NCI-H69 (cell line): ENCODE measurements at regions not wholly inside any gene's neighbourhood (a gene's known extent, or its start where the extent isn't known, plus 50 kb on each side); places are given as distances from the start of the nearest gene placed in this dataset.
"Not testable (repeated sequence)": the region's sequence is repeated elsewhere in the genome, so short reads cannot be mapped to it uniquely, and the experiment has no call there.

ENCODE experiments used
- DNase-seq: peaks from one replicate; lab custom pipeline; 2025; lab: John Stamatoyannopoulos, UW

DNA sequence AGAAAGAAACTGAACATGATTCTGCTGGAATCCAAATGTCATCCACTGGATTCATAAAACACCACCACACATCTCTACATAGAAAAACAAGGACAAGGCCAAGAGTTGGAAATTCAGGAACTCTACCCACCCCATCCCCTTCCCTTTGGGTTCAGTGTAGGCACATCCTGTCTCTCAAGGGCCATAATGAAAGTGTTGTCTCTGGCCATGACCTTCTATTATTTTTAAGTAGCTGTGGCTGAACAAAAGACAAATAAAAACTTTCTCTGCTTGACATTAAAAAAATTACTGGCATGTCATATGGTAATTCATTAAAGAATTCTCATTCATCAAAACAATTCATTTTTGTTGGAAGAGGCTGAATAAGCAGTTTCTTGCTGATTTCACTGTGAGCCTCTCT is 54.9 kb upstream of the ZBTB18 start:
- DNase-seq = no peak

DNA sequence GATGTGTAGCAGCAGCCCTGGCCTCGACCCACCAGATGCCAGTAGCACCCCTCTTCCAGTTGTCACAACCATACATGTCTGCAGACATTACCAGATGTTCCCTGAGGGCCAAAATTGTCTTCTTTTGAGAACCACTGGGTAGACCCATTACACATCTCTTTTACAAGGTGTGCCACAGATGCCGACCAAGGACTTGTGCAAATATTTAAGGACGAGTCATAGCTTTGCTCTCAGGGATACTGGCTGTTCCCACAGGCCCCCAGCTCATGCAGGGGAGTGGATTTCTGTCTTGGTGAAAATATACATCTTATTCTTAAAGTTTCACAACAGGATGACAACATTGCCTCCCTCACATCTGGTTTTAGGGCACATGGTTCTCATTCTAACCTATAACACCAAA is 59.4 kb upstream of the ZBTB18 start:
- DNase-seq = peak; percentile 13

DNA sequence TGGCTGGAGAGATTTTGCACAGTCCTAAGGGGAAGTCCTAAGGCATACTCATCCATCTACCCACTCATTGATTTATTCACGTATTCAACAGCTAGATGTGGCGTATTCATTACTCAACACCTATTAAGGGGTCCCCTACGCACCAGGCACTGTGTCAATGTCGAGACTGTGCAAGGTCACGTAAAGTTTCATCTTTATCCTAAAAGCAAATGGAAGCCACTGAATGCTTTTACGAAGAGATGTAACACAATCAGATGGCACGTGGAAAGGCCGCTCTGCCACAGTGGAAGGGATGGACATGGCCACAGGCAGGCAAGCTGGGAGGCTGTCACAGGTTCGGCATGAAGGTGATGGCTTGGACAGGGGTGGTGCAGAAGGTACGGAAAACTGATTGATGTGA is 66.3 kb upstream of the ZBTB18 start:
- no peak for DNase-seq

DNA sequence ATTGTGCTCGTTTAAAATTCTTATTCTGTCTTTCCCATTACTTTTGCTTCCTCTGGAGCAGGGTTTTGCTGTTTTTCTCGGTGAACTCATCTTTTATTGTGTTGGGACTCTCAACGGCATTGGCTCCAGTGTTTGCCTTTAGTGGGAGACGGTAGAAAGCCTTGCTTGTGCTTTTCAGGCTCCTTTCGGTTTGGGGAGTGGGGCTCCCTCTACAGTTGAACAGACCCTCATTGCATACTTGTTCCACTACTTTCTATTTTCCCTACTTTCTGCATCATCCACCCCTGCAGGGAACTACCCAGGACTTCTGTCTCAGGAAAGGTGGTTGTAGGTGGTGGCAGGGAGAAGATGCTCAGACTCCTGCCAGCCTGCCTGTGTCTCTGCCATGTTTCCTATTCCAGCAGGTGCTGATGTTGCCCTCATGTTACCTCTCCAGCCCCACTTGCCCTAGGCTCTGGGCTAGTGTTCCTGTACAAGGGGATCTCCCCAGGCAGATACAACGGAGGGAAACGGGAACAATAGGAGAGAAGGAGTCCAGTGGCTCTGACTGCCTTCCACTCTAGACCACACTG is 68.5 kb upstream of the ZBTB18 start:
- peak; percentile 35 for DNase-seq

DNA sequence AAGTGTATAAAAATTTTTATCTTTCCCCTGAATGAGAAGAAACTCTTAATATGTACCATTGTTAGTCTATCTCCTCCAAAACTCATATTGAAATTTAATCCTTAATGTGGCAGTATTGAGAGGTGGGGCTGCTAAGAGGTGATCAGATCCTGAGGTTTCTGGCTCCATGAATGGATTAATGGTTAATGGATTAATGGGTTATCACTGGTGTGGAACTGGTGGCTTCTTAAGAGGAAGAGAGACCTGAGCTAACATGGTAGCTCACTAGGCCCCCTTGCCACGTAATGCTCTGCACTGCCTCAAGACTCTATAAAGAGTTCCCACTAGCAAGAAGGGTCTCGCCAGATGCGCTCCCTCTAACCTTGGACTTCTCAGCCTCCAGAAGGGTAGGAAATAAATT is 70.6 kb upstream of the ZBTB18 start:
- no peak for DNase-seq

DNA sequence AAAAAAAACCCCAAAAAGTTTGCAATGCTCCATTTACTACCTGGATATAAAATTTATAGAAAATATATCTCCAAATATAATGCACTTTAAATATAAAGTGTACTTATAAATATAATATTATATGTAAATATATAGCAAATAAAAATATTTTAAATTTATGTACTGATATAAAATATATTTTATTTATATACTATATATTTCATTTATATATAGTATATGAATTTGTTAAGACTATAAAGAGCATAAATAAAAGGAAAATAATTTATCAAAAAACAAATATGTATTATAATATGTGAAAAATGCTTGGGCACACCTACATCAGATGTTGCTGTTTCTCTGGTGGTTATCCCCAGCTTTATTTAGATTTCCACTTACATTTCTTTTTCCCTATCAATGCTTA is 71.0 kb upstream of the ZBTB18 start:
- no peak for DNase-seq

DNA sequence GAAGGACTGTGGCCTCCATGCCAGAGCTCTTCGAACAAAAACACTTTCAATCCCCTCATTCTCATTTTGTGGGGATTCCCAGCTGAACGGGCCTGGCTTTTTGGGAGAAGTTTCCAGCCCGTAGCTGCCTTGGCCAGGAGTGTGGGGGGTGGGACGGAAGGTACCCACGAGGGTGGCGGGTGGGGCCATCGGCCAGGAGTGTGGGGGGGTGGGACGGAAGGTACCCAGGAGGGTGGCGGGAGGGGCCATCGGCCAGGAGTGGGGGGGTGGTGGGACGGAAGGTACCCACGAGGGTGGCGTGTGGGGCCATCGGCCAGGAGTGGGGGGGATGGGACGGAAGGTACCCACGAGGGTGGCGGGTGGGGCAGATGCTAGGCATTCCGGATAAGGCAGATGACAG is 71.7 kb upstream of the ZBTB18 start:
- DNase-seq = peak; percentile 27

DNA sequence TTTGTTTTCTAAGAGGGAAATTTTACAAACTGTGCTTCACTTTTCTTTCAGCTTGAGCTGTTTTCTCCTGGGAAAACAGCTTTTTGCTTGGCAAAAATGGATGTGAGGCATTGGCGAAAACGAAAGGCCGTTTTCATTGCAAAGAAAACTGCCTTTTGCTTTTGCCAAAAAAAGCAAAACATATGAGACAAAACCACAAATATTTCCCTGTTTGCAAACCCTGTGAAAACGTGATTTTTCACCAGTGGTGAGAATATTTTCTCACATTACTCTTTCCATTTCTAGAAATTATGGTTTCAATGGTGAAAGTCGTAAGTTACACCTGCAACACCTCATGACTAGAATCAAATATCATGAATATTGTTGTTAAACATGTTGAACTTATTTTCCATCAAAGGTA is 74.0 kb upstream of the ZBTB18 start:
- no peak for DNase-seq

DNA sequence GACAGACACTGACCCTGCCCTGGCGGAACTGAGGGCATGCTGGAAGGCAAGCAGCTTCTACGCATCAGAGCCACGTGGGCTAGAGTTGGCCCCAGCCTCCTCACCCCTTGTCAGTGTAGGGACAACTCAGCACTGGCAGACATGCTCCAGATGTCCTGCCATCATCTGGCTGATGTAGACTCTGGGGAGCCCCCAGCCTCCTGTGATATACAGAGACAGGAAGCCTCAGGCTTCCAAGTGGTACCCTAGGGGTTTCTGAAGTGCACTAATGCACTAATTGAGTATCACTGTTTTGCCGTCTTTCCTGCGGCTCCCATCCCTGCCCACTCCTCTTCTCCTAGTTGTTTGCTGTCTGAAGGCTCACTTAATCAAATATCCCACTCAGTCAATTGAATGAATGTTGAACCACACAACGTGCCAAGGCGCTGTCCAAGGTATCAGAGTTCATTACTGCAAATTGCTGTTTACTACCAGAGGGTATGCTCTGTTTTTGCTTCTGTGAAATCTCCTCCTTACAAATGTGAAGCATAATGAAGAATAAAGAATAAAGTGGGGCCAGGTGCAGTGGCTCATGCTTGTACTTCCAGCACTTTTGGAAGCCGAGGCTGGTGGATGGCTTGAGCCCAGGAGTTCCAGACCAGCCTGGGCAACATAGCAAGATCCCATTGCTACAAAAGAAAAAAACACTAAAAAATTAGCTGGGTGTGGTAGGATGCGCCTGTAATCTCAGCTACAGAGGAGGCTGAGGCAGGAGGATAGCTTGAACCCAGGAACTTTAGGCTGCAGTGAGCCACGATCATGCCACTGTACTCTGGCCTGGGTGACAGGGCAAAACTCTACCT is 76.4 kb upstream of the ZBTB18 start:
- DNase-seq = peak; percentile 83

DNA sequence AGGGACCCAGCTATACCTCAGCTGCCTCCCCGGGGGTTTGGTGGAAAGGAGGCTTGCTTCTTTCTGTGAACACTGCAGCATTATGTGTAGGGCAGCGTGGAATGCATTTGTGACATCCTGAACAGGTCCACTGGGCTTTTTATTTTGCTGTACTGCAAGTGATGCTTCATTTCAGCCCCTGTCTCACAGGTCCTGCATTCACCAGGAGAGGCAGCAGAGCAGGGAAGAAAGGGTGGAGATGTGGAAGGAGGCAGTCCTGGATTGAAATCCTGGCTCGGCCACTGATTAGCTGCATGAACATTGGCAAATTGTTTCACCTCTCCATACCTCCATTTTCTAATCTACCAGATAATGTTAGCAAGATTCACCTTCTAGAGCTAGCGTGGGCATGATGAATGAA is 77.9 kb upstream of the ZBTB18 start:
- DNase-seq = no peak

DNA sequence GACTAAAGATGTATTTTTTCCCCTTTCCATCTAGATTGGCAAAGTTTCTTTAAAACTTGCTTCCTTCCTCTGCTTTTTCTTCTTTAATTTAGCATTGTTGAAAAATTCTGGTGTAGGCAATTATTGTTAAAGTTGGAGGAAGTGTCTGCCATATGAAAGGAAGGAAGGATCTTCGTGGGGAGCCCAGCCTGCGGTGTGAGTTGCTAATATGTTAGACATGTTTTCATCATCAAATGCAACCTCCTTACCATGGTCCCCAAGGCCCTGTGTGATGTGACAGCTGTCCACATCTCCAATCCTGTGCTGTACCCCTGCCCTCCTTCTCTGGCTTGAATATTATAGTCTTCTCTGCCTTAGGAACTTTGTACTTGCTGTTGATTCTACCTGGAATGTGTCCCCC is 81.0 kb upstream of the ZBTB18 start:
- no peak for DNase-seq

DNA sequence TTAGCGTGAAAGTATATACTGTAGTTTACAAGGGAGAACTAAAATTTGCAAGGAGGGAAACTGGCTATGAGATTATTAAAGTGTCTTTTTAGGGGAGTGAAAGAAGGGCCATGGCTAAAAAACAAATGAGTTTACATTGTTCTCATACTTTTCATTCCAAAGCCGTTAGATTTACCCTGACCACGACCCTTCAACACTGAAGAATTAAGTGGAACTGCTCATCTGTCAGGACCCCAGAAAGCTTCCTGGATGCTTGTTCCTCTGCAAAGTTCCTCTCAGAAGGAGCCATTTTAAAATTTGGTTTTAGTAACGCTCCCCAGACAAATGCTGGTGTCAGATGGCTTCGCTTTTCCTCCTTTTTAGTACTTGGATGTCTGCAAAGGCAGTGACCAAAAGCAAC is 82.7 kb upstream of the ZBTB18 start:
- DNase-seq = no peak

DNA sequence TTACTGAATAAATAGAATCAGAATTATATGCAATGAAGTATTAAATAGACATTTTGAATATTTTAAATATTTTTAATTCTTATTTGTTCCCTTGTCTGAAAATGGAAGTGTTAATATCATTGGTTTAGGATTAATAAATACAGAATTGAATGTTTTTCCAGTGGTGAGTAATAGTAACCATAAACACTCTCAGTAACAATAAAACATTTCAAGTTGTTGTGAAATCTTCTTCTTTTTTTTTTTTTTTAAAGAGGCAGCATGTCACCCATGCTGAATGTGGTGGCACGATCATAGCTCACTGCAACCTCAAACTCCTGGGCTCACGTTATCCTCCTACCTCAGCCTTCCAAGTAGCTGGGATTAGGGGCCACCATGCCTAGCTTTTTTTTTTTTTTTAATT is 86.2 kb upstream of the ZBTB18 start:
- DNase-seq = no peak

DNA sequence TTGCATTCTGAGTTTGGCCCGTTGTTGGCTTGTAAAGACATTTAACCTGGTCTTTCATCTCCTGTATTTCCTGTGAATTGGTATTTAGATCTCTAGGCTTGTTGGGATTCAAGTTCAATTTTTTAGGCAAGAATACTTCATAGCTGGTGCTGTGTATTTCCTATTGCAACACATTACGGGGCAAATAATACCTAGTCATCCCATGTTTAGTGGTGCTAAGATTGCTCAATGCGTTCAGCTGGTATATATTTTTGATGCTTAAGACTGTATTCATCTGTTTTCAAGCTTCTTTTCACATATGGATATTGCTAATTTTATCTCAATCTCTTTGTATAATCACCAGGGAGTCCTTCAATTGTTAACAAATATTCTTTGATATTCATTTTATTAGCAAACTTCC is 87.5 kb upstream of the ZBTB18 start:
- DNase-seq = no peak

DNA sequence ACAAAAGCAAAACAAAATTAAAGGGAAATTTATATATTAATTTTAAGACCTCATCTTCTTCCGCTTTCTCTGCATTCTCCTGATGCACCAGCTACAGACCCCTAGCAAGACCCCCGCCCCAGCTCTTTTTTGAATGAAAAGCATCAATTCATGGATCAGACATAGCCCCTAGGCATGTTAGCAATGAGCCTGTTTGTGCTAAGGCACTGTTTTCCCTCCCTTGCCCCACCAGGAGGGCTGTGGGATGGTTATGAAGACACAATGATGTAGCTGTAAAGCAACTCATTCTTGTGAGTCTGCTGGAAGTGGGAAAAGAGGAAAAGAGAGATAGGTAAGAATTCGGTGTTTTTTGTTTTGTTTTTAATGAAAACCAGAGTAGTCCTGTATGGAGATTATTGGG is 88.5 kb upstream of the ZBTB18 start:
- DNase-seq = peak; percentile 20

DNA sequence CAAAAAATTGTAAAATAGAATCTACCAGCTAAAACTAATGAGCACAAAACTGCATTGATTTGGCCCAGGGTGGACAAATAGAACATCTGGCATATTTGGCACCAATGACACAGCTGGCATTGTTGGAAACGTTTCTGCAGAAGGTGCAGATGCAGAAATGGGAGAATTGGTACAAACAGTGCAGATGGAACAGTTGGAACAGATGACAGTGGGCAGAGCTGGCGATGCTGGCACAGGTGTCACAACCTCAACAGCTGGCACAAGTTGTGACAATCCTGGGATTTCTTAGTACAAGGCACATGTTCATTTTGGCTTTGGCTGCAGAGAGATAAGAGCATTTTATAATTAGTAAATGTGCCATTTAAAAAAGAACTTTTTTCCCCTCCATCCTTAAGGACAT is 91.1 kb upstream of the ZBTB18 start:
- DNase-seq = peak; percentile 33

DNA sequence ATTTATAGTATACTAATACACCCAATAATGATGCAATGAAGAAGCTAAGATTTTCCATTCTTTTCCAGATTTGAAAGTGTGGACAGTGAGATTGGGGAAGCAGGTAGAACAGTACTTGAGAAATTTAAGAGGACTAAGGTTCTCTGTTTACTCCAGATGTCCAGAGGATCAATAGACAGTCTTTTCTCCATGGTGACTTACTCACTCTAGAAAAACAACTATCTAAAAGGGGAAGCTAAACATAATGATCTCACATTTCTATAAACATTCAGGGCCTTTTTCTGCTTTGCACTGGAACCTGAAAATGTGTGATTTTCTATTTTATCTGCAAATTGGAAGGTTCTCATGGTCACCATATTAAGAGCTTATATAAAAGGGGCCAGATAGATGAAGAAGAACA is 93.9 kb upstream of the ZBTB18 start:
- no peak for DNase-seq

DNA sequence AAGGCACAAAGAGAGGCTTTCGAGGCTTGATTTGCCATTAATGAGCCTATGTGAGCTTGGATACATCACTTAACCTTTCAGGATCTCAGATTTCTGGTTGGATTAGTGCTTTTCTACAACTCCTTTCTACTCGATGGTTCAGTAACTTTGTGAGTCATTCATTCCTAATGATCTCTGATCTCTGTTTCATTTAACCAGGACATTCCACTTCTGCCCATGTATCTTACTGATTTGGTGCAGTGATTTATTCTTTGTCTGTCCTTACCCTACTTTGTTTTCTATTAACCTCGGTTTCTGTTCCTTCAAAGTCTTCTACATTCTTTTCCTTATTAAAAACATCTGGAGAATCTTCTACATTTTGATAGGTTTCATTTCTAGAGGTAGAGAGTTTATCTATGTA is 94.6 kb upstream of the ZBTB18 start:
- no peak for DNase-seq

DNA sequence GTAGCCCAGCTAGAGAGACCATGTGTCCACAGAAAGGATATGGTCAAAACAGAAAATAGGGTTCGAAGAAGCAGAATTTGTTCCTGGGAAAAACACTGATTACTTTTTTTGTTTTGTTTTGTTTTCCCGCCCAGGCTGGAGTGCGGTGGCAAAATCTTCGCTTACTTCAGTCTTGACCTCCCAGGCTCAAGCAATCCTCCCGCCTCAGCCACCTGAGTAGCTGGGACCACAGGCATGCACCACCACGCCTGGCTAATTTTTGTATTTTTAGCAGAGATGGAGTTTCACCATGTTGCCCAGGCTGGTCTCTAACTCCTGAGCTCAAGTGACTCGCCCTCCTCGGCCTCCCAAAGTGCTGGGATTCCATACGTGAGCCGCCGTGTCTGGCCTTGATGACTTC is 99.9 kb upstream of the ZBTB18 start:
- DNase-seq = not testable (repeated sequence)

DNA sequence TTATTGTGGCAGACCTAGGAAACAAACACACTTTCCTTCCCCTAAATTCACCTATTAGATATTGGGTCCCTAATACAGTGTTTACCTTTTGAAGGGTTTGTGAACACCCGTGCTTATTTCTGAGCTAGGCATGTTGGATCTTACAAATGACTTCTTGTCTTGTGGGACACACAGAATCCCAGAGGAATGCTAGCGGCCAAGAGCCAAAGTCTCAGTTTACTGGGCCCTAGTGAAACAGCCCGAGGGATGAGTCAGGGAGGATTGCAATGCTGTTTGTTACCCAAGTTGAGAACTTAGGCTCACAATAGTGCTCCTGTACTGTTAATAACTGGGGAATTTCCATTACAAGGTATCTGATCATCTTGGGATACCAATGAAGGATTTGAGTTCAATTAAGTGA is 100.1 kb upstream of the AKT3 start:
- DNase-seq = no peak

DNA sequence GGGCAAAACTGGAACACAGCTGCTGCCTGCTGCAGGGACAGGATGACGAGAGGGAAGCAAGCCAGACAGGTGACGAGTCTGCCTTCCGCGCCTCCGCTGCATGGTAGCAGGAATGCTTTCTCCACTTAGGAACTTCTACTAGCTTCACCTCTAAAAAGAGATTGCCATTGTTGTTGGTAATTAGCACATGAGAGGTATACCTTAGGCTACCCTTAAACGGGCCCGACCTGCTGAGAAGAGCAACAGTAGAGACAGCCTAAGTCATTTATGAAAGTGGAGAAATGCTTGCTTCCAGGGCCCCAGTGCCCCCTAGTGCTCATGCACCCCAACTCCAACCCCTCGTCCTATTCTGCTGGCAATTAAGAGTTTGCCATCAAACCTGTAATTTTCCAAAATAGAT is 96.9 kb upstream of the AKT3 start:
- DNase-seq = peak; percentile 88

DNA sequence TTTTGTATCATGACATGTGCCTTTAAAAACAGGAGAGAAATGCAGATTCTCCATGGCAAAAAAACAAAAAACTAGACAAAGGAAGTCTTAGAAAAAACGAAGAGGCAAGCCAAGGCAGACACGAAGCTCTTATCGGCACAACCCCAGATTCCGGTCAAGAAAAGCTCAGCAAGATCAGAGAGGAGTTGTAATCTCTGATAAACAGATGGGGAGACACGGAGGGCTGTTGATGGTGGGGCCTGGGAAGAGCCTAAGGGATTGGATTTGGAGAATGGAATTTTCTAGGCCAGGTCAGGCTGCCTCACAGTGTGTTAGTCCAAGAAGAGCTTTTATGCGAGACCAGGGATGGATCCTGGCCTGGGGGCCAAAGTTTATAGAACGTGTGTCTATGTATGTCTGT is 96.2 kb upstream of the AKT3 start:
- DNase-seq = no peak

DNA sequence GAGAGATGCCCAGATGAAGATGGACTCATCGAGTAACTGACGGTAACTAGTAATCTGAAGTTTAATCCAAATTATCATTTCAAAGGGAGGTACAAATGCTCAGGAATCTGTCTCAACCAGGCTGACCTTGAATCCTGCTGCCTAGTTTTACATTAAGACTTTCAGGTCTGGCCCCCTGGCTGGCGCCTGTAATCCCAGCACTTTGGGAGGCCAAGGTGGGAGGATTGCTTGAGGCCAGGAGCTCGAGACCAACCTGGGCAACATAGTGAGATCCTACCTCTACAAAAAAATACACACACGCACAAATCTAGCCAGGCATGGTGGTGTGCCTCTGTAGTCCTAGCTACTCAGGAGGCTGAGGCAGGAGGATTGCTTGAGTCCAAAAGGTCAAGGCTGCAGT is 95.7 kb upstream of the AKT3 start:
- DNase-seq = no peak
